Small intestine (tissue), 7 donors: ENCODE measurements at regions not wholly inside any gene's neighbourhood (a gene's known extent, or its start where the extent isn't known, plus 50 kb on each side); places are given as distances from the start of the nearest gene placed in this dataset.

Experiments
- DNase-seq, 2 donors: peaks; one replicate each; pipeline versions ENCODE4 v3.0.0 to v3.0.0-alpha.2; 2013
- FAIRE-seq: peaks from 2 replicates; lab custom pipeline; 2012; peaks lifted over from hg19 to GRCh38; lab: Jason Lieb, UNC
- H3K27ac ChIP-seq, 3 donors: one replicate each; pipeline ENCODE4 v1.5.1; 2013; ENCODE audit warnings: low read length in 2 of 3, mild to moderate bottlenecking in 2 of 3, control low read depth in 1 of 3, inconsistent platforms in 1 of 3, low read depth in 1 of 3, moderate library complexity in 1 of 3
- H3K27me3 ChIP-seq, 3 donors: one replicate each; pipeline ENCODE4 v1.6.1; 2013; ENCODE audit warnings: low read length in 3 of 3, inconsistent platforms in 1 of 3; ENCODE audit not compliant: control insufficient read depth in 3 of 3, insufficient read depth in 3 of 3
- H3K36me3 ChIP-seq, 3 donors: one replicate each; pipeline ENCODE4 v1.6.1; 2013; ENCODE audit warnings: low read length in 3 of 3, inconsistent platforms in 1 of 3, low read depth in 1 of 3, mild to moderate bottlenecking in 1 of 3, moderate library complexity in 1 of 3; ENCODE audit not compliant: control insufficient read depth in 3 of 3, insufficient read depth in 2 of 3
- H3K4me1 ChIP-seq, 3 donors: one replicate each; pipeline ENCODE4 v1.6.1; 2013; ENCODE audit warnings: low read length in 2 of 3, inconsistent platforms in 1 of 3, low read depth in 1 of 3, mild to moderate bottlenecking in 1 of 3, moderate library complexity in 1 of 3; ENCODE audit not compliant: control insufficient read depth in 3 of 3, insufficient read depth in 2 of 3
- H3K4me3 ChIP-seq, 3 donors: one replicate each; pipeline ENCODE4 v1.5.1; 2013; ENCODE audit warnings: low read length in 3 of 3, control low read depth in 1 of 3, inconsistent platforms in 1 of 3, low read depth in 1 of 3, mild to moderate bottlenecking in 1 of 3, moderate library complexity in 1 of 3
- H3K9me3 ChIP-seq, 2 donors: one replicate each; pipeline ENCODE4 v1.6.1; 2013; ENCODE audit warnings: low read depth in 1 of 2, low read length in 1 of 2; ENCODE audit not compliant: control insufficient read depth in 2 of 2, insufficient read depth in 1 of 2
- WGBS, 3 donors: extraction: QIAGEN DNeasy Blood & Tissue Kit; methylation state at CpG; one replicate each; pipeline ENCODE4 v1.1.7; 2013; 5-methylcytosine and 5-hydroxymethylcytosine counted together
- donor health status: healthy with polysubstance abuse.
- donor health status: control.
- donor health status: control.
- donor health status: Bipolar disorder and iron deficiency.
- donor health status: healthy.

GRCh38 chr18:46416706-46417638 is 240.0 kb downstream of the LOXHD1 start:
- H3K4me3 ChIP-seq = no peak overlapping the region
- no peaks in the 10 kb centered on the region for H3K9me3 ChIP-seq
- FAIRE-seq = no peak
- DNase-seq = no peak
- H3K27me3 ChIP-seq = no peaks in the 10 kb centered on the region
- WGBS, 3 donors = 86 to 90% (median 88%) methylated on average over 4 of the region's 4 CpGs
- peaks cover 0 to 4% (median 0%) of the 10 kb centered on the region in 3 donors for H3K4me1 ChIP-seq
- no peak overlapping the region for H3K27ac ChIP-seq
- no peaks in the 10 kb centered on the region for H3K36me3 ChIP-seq

DNA sequence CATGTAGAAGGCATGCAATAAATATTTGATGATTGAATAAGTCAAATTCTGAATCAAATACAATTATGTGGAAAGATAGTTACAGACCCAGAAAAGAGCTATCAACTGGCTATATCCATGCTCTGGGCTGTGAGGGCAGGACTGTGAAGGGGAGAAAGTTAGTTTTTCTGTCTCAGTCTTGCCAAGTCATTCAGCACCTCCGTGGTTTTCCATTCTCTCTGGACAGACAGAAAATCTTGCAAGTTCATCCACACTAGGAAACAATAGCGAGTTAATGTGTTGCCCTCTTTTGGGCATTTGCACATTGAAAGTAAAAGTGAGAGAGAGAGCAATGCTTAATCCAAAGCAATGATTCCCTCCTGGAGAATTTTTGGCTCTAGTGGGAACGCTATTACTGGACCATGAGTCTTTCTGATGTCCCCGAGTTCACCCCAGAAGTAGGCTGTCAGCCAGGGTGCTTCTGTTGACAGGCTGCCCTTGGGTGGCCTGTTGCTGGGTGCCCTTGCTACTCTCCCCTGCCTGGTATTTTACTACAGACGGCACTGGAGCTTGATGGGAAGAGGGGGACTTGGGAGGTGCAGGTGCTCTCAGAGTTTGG is 238.3 kb downstream of the LOXHD1 start:
- no peaks in the 10 kb centered on the region for H3K27me3 ChIP-seq
- 39 to 58% (median 48%) methylated on average over 5 of the region's 5 CpGs for WGBS, 3 donors
- no peak overlapping the region for H3K4me3 ChIP-seq
- no peaks in the 10 kb centered on the region for H3K36me3 ChIP-seq
- FAIRE-seq = no peak
- no peak overlapping the region for H3K27ac ChIP-seq
- no peak for DNase-seq
- H3K4me1 ChIP-seq = peaks cover 0 to 5% (median 2%) of the 10 kb centered on the region in 3 donors
- H3K9me3 ChIP-seq = no peaks in the 10 kb centered on the region

GRCh38 chr18:46419391-46420141 is 237.5 kb downstream of the LOXHD1 start:
- FAIRE-seq (no peak), DNase-seq (no peak)
- H3K36me3 ChIP-seq = no peaks in the 10 kb centered on the region
- H3K27me3 ChIP-seq = no peaks in the 10 kb centered on the region
- 77 to 85% (median 80%) methylated on average over 12 of the region's 12 CpGs for WGBS, 3 donors
- H3K27ac ChIP-seq = no peak overlapping the region
- peaks cover 0 to 5% (median 2%) of the 10 kb centered on the region in 3 donors for H3K4me1 ChIP-seq
- no peaks in the 10 kb centered on the region for H3K9me3 ChIP-seq
- no peak overlapping the region for H3K4me3 ChIP-seq

- 45 to 72% (median 53%) methylated on average over 7 of the region's 7 CpGs for WGBS, 3 donors
- FAIRE-seq (no peak), DNase-seq (no peak)
- H3K4me1 ChIP-seq = peaks cover 0 to 5% (median 2%) of the 10 kb centered on the region in 3 donors
- H3K4me3 ChIP-seq = no peak overlapping the region
- no peaks in the 10 kb centered on the region for H3K36me3 ChIP-seq
- H3K9me3 ChIP-seq = no peaks in the 10 kb centered on the region
- no peak overlapping the region for H3K27ac ChIP-seq
- H3K27me3 ChIP-seq = no peaks in the 10 kb centered on the region
Measured at GRCh38 chr18:46421973-46422551, 235.0 kb downstream of the LOXHD1 start.

- DNase-seq (peak in 1 of 2 donors; percentile 13), FAIRE-seq (no peak)
- no peaks in the 10 kb centered on the region for H3K27me3 ChIP-seq
- WGBS, 3 donors = 57 to 80% (median 59%) methylated on average over 4 of the region's 4 CpGs
- no peak overlapping the region for H3K27ac ChIP-seq
- no peaks in the 10 kb centered on the region for H3K9me3 ChIP-seq
- peaks cover 0 to 5% (median 2%) of the 10 kb centered on the region in 3 donors for H3K4me1 ChIP-seq
- H3K4me3 ChIP-seq = no peak overlapping the region
- H3K36me3 ChIP-seq = no peaks in the 10 kb centered on the region
Measured at GRCh38 chr18:46422552-46423055, 234.4 kb downstream of the LOXHD1 start.

DNA sequence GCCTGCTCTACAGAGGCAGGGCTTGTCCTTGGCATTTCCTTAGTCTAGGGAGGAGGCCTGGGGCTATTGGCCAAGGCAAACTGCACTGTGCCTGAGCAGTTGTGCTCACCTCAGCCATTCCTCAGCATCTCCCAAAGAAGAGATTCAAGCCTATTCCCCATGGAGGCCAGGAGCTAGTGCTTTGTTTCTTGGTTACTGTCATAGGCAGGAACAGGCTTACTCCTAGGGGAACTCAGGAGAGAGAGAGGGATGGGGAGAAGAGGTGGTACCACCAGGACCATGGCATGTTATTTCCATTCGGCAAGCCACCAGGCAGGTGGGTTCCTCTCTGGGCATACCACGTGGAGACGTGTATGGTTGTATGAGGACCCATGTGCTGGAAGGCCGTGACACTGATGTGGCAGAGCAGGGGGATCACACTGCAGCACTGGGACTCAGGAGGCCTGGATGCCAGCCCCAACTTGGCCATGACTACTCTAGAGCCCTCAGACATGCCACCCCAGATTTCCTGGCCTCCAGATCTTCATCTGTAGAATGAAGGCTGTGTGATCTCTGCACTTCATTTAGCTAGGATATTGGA is 233.7 kb downstream of the LOXHD1 start:
- no peak for DNase-seq
- Histone ChIP-seq H3K27me3 (no peaks in the 10 kb centered on the region), H3K9me3 (no peaks in the 10 kb centered on the region), H3K4me3 (no peak overlapping the region), H3K27ac (no peak overlapping the region), H3K36me3 (no peaks in the 10 kb centered on the region), H3K4me1 (peaks cover 0 to 5% (median 2%) of the 10 kb centered on the region in 3 donors)
- WGBS, 3 donors = 89 to 100% (median 98%) methylated on average over 4 of the region's 4 CpGs
- no peak for FAIRE-seq

DNA sequence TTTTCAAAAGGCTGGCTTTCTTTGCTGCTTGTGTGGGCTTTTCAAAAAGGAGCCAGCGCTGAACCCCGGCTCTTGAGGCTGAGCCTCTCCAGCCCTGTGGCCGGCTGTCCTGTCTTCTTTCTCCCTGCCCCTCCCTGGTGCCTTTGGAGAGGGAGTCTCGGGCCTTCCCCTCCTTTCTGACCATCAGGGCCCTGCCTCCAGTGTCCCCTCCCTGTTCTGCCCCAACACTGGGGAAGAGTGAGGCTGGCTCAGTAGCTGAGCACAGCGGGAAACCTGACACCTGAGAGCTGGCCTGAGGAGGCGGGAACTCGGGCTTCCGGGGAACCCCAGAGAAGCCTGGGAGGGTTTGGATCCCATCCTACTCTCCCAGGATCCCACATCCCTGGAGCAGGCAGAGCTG is 232.1 kb downstream of the LOXHD1 start:
- 69 to 78% (median 75%) methylated on average over 7 to 8 of the region's 8 CpGs for WGBS, 3 donors
- H3K27ac ChIP-seq = no peak overlapping the region
- no peak for FAIRE-seq

More for the DNA sequence above, 232.1 kb downstream of the LOXHD1 start:
- Histone ChIP-seq H3K4me3 (no peak overlapping the region), H3K27me3 (no peaks in the 10 kb centered on the region), H3K36me3 (no peaks in the 10 kb centered on the region), H3K9me3 (no peaks in the 10 kb centered on the region), H3K4me1 (peaks cover 0 to 5% (median 2%) of the 10 kb centered on the region in 3 donors)
- DNase-seq = no peak
